ENCODE measurements at regions not wholly inside any gene's neighbourhood (a gene's known extent, or its start where the extent isn't known, plus 50 kb on each side); places are given as distances from the start of the nearest gene placed in this dataset.
A peak's percentile ranks its signal among the peaks of the same experiment; 100 is the strongest.

DNA sequence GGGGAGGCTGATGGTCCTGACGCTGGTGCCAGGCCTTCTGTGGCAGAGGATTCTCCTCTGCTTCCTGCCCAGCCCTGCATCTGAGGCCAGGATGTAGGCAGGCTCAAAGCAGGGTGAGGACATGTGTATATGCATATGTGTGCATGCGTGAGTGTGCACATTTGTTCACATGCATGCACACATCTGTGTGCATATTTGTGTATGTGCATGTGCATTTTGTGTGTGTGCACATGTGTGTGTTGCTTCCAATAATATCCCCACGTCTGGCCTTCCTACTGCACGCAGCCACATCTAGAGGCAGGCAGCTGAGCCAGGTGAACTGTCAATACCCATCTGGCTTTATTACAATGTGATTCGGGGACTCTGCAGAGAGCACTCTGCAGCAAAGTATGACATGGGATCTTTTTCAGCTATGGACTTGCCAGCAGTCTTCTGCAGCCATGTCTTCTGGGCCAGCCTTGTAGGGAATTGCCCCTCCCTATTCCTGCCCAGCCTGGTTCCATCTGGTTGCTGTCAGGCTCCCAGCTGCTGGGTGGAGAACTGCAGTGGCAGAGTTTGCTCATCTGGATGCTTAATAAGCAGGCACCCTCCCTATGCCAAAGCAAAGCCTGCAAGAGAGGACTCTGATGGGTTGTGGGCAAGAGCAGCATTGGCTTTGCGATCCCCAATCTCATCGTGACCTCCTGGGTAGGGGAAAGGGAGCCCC, 140.7 kb downstream of the PFKFB3 start:
- no peaks in the 10 kb centered on the region for H4K20me1 ChIP-seq (ENCODE audit: control insufficient read depth, insufficient read depth, low read depth, low read length)
- TF ChIP-seq EZH2phosphoT487 (IDR thresholded peaks at IDR 0.05; ENCODE audit: borderline replicate concordance, low read length) (no peak), CTCF (IDR thresholded peaks at IDR 0.05; ENCODE audit: low read depth, low read length, poor library complexity, severe bottlenecking) (no peak)
- peaks cover 17% of the 10 kb centered on the region for H3F3A ChIP-seq (ENCODE audit: control insufficient read depth, insufficient read depth)
- H3K4me3 ChIP-seq (ENCODE audit: low read length) = no peak overlapping the region
- peaks cover 43% of the 10 kb centered on the region for H3K4me1 ChIP-seq (ENCODE audit: control insufficient read depth, low read length)
- H3K27ac ChIP-seq (ENCODE audit: low read depth, low read length) = no peak overlapping the region
- H3K4me2 ChIP-seq (ENCODE audit: low read length) = no peak overlapping the region
- no peaks in the 10 kb centered on the region for H3K9me3 ChIP-seq (ENCODE audit: control insufficient read depth, insufficient read depth, low read length)
- peaks cover 2% of the 10 kb centered on the region; the same call in 1 of the 2 replicates for H3K36me3 ChIP-seq (ENCODE audit: control insufficient read depth, low read length)
- no peaks in the 10 kb centered on the region for H3K79me2 ChIP-seq (ENCODE audit: control insufficient read depth, low read length)
- no peaks in the 10 kb centered on the region for H3K27me3 ChIP-seq (ENCODE audit: control insufficient read depth, low read length)
- no peaks in the 10 kb centered on the region for H3K9me2 ChIP-seq (replicated peaks; ENCODE audit: control insufficient read depth, low read length)

- Histone ChIP-seq H3F3A (ENCODE audit: control insufficient read depth, insufficient read depth) (peaks cover 30% of the 10 kb centered on the region), H3K27ac (ENCODE audit: low read depth, low read length) (no peak overlapping the region), H3K27me3 (ENCODE audit: control insufficient read depth, low read length) (no peaks in the 10 kb centered on the region), H4K20me1 (ENCODE audit: control insufficient read depth, insufficient read depth, low read depth, low read length) (no peaks in the 10 kb centered on the region), H3K36me3 (ENCODE audit: control insufficient read depth, low read length) (peaks cover 5% of the 10 kb centered on the region; the same call in 1 of the 2 replicates), H3K9me3 (ENCODE audit: control insufficient read depth, insufficient read depth, low read length) (no peaks in the 10 kb centered on the region), H3K4me1 (ENCODE audit: control insufficient read depth, low read length) (peaks cover 63% of the 10 kb centered on the region), H3K9me2 (replicated peaks; ENCODE audit: control insufficient read depth, low read length) (no peaks in the 10 kb centered on the region), H3K4me2 (ENCODE audit: low read length) (no peak overlapping the region), H3K4me3 (ENCODE audit: low read length) (no peak overlapping the region), H3K79me2 (ENCODE audit: control insufficient read depth, low read length) (peaks cover 5% of the 10 kb centered on the region)
- no peak for TF ChIP-seq EZH2phosphoT487 (IDR thresholded peaks at IDR 0.05; ENCODE audit: borderline replicate concordance, low read length)
- no peak for TF ChIP-seq CTCF (IDR thresholded peaks at IDR 0.05; ENCODE audit: low read depth, low read length, poor library complexity, severe bottlenecking)
These were observed 142.7 kb downstream of the PFKFB3 start for GRCh38 chr10:6345404-6345803.

- Histone ChIP-seq H3F3A (ENCODE audit: control insufficient read depth, insufficient read depth) (peaks cover 30% of the 10 kb centered on the region), H4K20me1 (ENCODE audit: control insufficient read depth, insufficient read depth, low read depth, low read length) (no peaks in the 10 kb centered on the region), H3K27me3 (ENCODE audit: control insufficient read depth, low read length) (no peaks in the 10 kb centered on the region), H3K4me1 (ENCODE audit: control insufficient read depth, low read length) (peaks cover 75% of the 10 kb centered on the region), H3K9me3 (ENCODE audit: control insufficient read depth, insufficient read depth, low read length) (no peaks in the 10 kb centered on the region), H3K27ac (ENCODE audit: low read depth, low read length) (peak overlapping the region; percentile 98), H3K9me2 (replicated peaks; ENCODE audit: control insufficient read depth, low read length) (no peaks in the 10 kb centered on the region), H3K36me3 (ENCODE audit: control insufficient read depth, low read length) (peaks cover 5% of the 10 kb centered on the region; the same call in 1 of the 2 replicates), H3K4me2 (ENCODE audit: low read length) (peak overlapping the region; percentile 92), H3K79me2 (ENCODE audit: control insufficient read depth, low read length) (peaks cover 5% of the 10 kb centered on the region), H3K4me3 (ENCODE audit: low read length) (peak overlapping the region; percentile 72)
- no peak for TF ChIP-seq EZH2phosphoT487 (IDR thresholded peaks at IDR 0.05; ENCODE audit: borderline replicate concordance, low read length)
- TF ChIP-seq CTCF (IDR thresholded peaks at IDR 0.05; ENCODE audit: low read depth, low read length, poor library complexity, severe bottlenecking) = no peak
These were observed 143.9 kb downstream of the PFKFB3 start for GRCh38 chr10:6346631-6347030.
